ENCODE measurements at regions not wholly inside any gene's neighbourhood (a gene's known extent, or its start where the extent isn't known, plus 50 kb on each side); places are given as distances from the start of the nearest gene placed in this dataset.

DNA sequence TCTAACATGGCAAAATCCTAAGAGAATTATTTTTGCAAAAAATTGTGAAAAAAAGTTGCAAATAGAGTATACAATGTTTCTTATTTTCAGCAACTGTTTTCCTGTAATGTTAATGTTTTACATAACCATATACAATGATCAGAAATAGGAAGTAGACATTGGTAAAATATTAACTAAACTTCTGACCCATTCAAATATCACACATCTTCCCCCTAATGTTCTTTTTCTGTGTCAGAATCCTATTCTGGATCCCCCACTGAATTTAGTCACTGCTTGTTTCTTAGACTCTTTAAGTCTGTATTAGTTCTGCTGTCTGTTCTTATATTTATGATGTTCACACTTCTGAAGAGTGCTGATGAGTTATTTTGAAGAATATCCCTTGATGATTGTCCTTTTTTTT is 62.0 kb downstream of the HFE start:
- Mint-ChIP-seq H3K27ac (ENCODE audit: unreplicated experiment) (no peak overlapping the region), H3K9me3 (ENCODE audit: unreplicated experiment) (peaks cover 2% of the 10 kb centered on the region), H3K36me3 (ENCODE audit: unreplicated experiment) (no peaks in the 10 kb centered on the region), H3K4me1 (ENCODE audit: low read depth, unreplicated experiment) (no peaks in the 10 kb centered on the region), H3K27me3 (ENCODE audit: unreplicated experiment) (no peaks in the 10 kb centered on the region), H3K4me3 (ENCODE audit: unreplicated experiment) (no peak overlapping the region)
- DNase-seq: no peak
- TF ChIP-seq CTCF (IDR thresholded peaks at IDR 0.05; ENCODE audit: partially characterized antibody, unreplicated experiment): no peak

GRCh38 chr6:26152226-26153101 is 65.2 kb downstream of the HFE start:
- peaks cover 19% of the 10 kb centered on the region for H3K9me3 Mint-ChIP-seq (ENCODE audit: unreplicated experiment)
- no peak overlapping the region for H3K27ac Mint-ChIP-seq (ENCODE audit: unreplicated experiment)
- no peak overlapping the region for H3K4me3 Mint-ChIP-seq (ENCODE audit: unreplicated experiment)
- DNase-seq: no peak
- TF ChIP-seq CTCF (IDR thresholded peaks at IDR 0.05; ENCODE audit: partially characterized antibody, unreplicated experiment): no peak
- peaks cover 9% of the 10 kb centered on the region for H3K4me1 Mint-ChIP-seq (ENCODE audit: low read depth, unreplicated experiment)
- no peaks in the 10 kb centered on the region for H3K36me3 Mint-ChIP-seq (ENCODE audit: unreplicated experiment)
- peaks cover 13% of the 10 kb centered on the region for H3K27me3 Mint-ChIP-seq (ENCODE audit: unreplicated experiment)

GRCh38 chr6:26155061-26155930 is 68.1 kb downstream of the HFE start:
- DNase-seq: peak; percentile 65

GRCh38 chr6:26156105-26156849 is 69.0 kb downstream of the HFE start:
- peaks cover 31% of the 10 kb centered on the region for H3K9me3 Mint-ChIP-seq (ENCODE audit: unreplicated experiment)
- DNase-seq: peak; percentile 87
- H3K4me3 Mint-ChIP-seq (ENCODE audit: unreplicated experiment): peak overlapping the region; percentile 96
- TF ChIP-seq CTCF (IDR thresholded peaks at IDR 0.05; ENCODE audit: partially characterized antibody, unreplicated experiment): no peak
- no peaks in the 10 kb centered on the region for H3K36me3 Mint-ChIP-seq (ENCODE audit: unreplicated experiment)
- H3K27ac Mint-ChIP-seq (ENCODE audit: unreplicated experiment): peak overlapping the region; percentile 99
- H3K4me1 Mint-ChIP-seq (ENCODE audit: low read depth, unreplicated experiment): peaks cover 12% of the 10 kb centered on the region
- peaks cover 23% of the 10 kb centered on the region for H3K27me3 Mint-ChIP-seq (ENCODE audit: unreplicated experiment)

More at GRCh38 chr6:26155061-26155930, 68.1 kb downstream of the HFE start:
- peaks cover 23% of the 10 kb centered on the region for H3K27me3 Mint-ChIP-seq (ENCODE audit: unreplicated experiment)
- H3K27ac Mint-ChIP-seq (ENCODE audit: unreplicated experiment): peak overlapping the region; percentile 99
- no peak for TF ChIP-seq CTCF (IDR thresholded peaks at IDR 0.05; ENCODE audit: partially characterized antibody, unreplicated experiment)
- H3K4me3 Mint-ChIP-seq (ENCODE audit: unreplicated experiment): peak overlapping the region; percentile 96
- no peaks in the 10 kb centered on the region for H3K36me3 Mint-ChIP-seq (ENCODE audit: unreplicated experiment)
- H3K9me3 Mint-ChIP-seq (ENCODE audit: unreplicated experiment): peaks cover 31% of the 10 kb centered on the region
- peaks cover 12% of the 10 kb centered on the region for H3K4me1 Mint-ChIP-seq (ENCODE audit: low read depth, unreplicated experiment)
